Liver (tissue), 8 donors: ENCODE measurements at regions not wholly inside any gene's neighbourhood (a gene's known extent, or its start where the extent isn't known, plus 50 kb on each side); places are given as distances from the start of the nearest gene placed in this dataset.

Experiments
- DNase-seq: peaks from one replicate; pipeline ENCODE4 v3.0.0-alpha.2; 2017; ENCODE audit warnings: low spot score
- H3K27ac ChIP-seq, 2 donors: one replicate each; pipeline ENCODE4 v1.7.0; 2013; ENCODE audit warnings: inconsistent platforms in 2 of 2, low read length in 2 of 2, control low read depth in 1 of 2, low read depth in 1 of 2, mild to moderate bottlenecking in 1 of 2
- H3K27me3 ChIP-seq, 4 donors: one replicate each; pipeline versions ENCODE4 v1.6.1 to v1.7.0; 2013; ENCODE audit warnings: low read length in 3 of 4, inconsistent platforms in 1 of 4, mild to moderate bottlenecking in 1 of 4, moderate library complexity in 1 of 4; ENCODE audit not compliant: control insufficient read depth in 4 of 4, insufficient read depth in 4 of 4
- H3K36me3 ChIP-seq, 4 donors: one replicate each; pipeline versions ENCODE4 v1.6.1 to v1.7.0; 2013; ENCODE audit warnings: low read length in 3 of 4, mild to moderate bottlenecking in 3 of 4, low read depth in 1 of 4, moderate library complexity in 1 of 4; ENCODE audit not compliant: control insufficient read depth in 4 of 4, insufficient read depth in 3 of 4
- H3K4me1 ChIP-seq, 4 donors: one replicate each; pipeline versions ENCODE4 v1.6.1 to v1.7.0; 2013; ENCODE audit warnings: low read length in 3 of 4, mild to moderate bottlenecking in 3 of 4, moderate library complexity in 1 of 4; ENCODE audit not compliant: control insufficient read depth in 4 of 4, insufficient read depth in 4 of 4
- H3K4me3 ChIP-seq, 3 donors: one replicate each; pipeline versions ENCODE4 v1.6.1 to v1.7.0; 2013; ENCODE audit warnings: low read length in 3 of 3, control low read depth in 1 of 3, low read depth in 1 of 3, mild to moderate bottlenecking in 1 of 3
- H3K9ac ChIP-seq, 2 donors: one replicate each; pipeline ENCODE4 v1.7.0; 2013; ENCODE audit warnings: low read length in 2 of 2, mild to moderate bottlenecking in 2 of 2, moderate library complexity in 2 of 2, control low read depth in 1 of 2, low read depth in 1 of 2
- H3K9me3 ChIP-seq, 4 donors: one replicate each; pipeline versions ENCODE4 v1.6.1 to v1.7.0; 2013; ENCODE audit warnings: low read length in 3 of 4; ENCODE audit not compliant: control insufficient read depth in 4 of 4
- FOXA1 ChIP-seq: IDR thresholded peaks from 2 replicates; pipeline ENCODE4 v1.6.1; 2016; ENCODE audit warnings: antibody characterized with exemption
- GABPA ChIP-seq, 2 donors: IDR thresholded peaks in 1 of 2; conservative IDR thresholded peaks in 1 of 2; 2 replicates each; pipeline ENCODE4 v1.6.1; 2016; ENCODE audit warnings: antibody characterized with exemption in 2 of 2, mild to moderate bottlenecking in 1 of 2, moderate library complexity in 1 of 2
- RAD21 ChIP-seq, 2 donors: IDR thresholded peaks; 2 replicates each; pipeline ENCODE4 v1.6.1; 2016; ENCODE audit warnings: antibody characterized with exemption in 2 of 2, mild to moderate bottlenecking in 2 of 2
- RXRA ChIP-seq, 2 donors: IDR thresholded peaks; 2 replicates each; pipeline ENCODE4 v1.6.1; 2017 to 2018; ENCODE audit warnings: antibody characterized with exemption in 2 of 2, mild to moderate bottlenecking in 1 of 2
- SP1 ChIP-seq: IDR thresholded peaks from 2 replicates; pipeline ENCODE4 v1.6.1; 2018; ENCODE audit warnings: antibody characterized with exemption, mild to moderate bottlenecking
- TAF1 ChIP-seq: conservative IDR thresholded peaks from 2 replicates; pipeline ENCODE4 v1.6.1; 2016; ENCODE audit warnings: antibody characterized with exemption, mild to moderate bottlenecking
- WGBS: extraction: QIAGEN DNeasy Blood & Tissue Kit; methylation state at CpG from one replicate; pipeline ENCODE4 v1.1.7; 2013; 5-methylcytosine and 5-hydroxymethylcytosine counted together
- TF ChIP-seq, protein P1 (sequence below): IDR thresholded peaks from 2 replicates; pipeline ENCODE4 v1.6.1; 2016; ENCODE audit warnings: antibody characterized with exemption
- TF ChIP-seq, protein P2 (sequence below): IDR thresholded peaks from 2 replicates; pipeline ENCODE4 v1.6.1; 2016; ENCODE audit warnings: antibody characterized with exemption
- TF ChIP-seq, protein P3 (sequence below): IDR thresholded peaks from 2 replicates; pipeline ENCODE4 v1.6.1; 2016; ENCODE audit warnings: antibody characterized with exemption
- TF ChIP-seq, protein P4 (sequence below): IDR thresholded peaks from 2 replicates; pipeline ENCODE4 v1.6.1; 2016; ENCODE audit warnings: antibody characterized with exemption, mild to moderate bottlenecking
- TF ChIP-seq, protein P5 (sequence below): fragments of 150-350 bp; IDR thresholded peaks from 2 replicates; pipeline ENCODE4 v1.5.1; 2017; ENCODE audit warnings: improper control_type of control experiment, low read depth, low read length; ENCODE audit not compliant: missing input control
- donor health status: healthy.
- donor health status: healthy.
- donor health status: healthy.
- donor health status: healthy.
- donor health status: healthy.

DNA sequence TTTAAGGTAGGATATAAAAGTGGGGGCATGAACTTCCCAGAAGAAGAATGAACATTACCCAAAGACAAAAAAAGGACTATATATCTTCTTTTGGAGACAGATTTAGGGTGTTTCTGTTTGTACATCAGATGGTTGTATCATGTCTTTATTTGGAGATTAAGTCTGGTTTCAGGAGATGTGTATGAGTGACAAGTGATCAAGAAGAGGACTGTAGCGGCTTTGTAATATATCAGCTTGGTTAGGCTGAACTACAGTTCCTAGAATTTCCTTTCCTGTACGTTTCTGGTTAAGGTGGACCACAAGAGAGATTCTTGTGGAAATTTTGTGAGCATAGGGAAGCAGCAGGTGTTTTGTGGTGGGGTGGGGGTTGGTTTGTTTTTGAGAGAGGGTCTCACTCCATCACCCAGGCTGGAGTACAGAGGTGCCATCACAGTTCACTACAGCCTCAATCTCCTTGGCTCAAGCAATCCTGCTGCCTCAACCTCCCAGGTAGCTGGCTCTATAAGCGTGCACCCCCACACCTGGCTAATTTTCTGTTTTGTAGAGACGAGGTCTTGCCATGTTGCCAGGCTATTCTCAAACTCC, 287.1 kb upstream of the MGAT5 start:
- Histone ChIP-seq H3K9me3 (no peaks in the 10 kb centered on the region), H3K9ac (no peak overlapping the region), H3K4me3 (no peak overlapping the region), H3K27me3 (peaks cover 0 to 15% (median 0%) of the 10 kb centered on the region in 4 donors), H3K4me1 (no peaks in the 10 kb centered on the region), H3K27ac (no peak overlapping the region), H3K36me3 (no peaks in the 10 kb centered on the region)
- DNase-seq, result no peak
- TF ChIP-seq FOXA1, result no peak
- no peak for TF ChIP-seq GABPA (IDR thresholded peaks at IDR 0.05 in 1 of 2, conservative IDR thresholded peaks at IDR 0.05 in 1 of 2)
- TF ChIP-seq TAF1, result no peak
- TF ChIP-seq, protein P1, sequence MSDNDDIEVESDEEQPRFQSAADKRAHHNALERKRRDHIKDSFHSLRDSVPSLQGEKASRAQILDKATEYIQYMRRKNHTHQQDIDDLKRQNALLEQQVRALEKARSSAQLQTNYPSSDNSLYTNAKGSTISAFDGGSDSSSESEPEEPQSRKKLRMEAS, result no peak
- TF ChIP-seq, protein P2, sequence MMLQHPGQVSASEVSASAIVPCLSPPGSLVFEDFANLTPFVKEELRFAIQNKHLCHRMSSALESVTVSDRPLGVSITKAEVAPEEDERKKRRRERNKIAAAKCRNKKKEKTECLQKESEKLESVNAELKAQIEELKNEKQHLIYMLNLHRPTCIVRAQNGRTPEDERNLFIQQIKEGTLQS, result no peak
- TF ChIP-seq, protein P3, sequence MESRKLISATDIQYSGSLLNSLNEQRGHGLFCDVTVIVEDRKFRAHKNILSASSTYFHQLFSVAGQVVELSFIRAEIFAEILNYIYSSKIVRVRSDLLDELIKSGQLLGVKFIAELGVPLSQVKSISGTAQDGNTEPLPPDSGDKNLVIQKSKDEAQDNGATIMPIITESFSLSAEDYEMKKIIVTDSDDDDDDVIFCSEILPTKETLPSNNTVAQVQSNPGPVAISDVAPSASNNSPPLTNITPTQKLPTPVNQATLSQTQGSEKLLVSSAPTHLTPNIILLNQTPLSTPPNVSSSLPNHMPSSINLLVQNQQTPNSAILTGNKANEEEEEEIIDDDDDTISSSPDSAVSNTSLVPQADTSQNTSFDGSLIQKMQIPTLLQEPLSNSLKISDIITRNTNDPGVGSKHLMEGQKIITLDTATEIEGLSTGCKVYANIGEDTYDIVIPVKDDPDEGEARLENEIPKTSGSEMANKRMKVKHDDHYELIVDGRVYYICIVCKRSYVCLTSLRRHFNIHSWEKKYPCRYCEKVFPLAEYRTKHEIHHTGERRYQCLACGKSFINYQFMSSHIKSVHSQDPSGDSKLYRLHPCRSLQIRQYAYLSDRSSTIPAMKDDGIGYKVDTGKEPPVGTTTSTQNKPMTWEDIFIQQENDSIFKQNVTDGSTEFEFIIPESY, result no peak
- TF ChIP-seq, protein P4, sequence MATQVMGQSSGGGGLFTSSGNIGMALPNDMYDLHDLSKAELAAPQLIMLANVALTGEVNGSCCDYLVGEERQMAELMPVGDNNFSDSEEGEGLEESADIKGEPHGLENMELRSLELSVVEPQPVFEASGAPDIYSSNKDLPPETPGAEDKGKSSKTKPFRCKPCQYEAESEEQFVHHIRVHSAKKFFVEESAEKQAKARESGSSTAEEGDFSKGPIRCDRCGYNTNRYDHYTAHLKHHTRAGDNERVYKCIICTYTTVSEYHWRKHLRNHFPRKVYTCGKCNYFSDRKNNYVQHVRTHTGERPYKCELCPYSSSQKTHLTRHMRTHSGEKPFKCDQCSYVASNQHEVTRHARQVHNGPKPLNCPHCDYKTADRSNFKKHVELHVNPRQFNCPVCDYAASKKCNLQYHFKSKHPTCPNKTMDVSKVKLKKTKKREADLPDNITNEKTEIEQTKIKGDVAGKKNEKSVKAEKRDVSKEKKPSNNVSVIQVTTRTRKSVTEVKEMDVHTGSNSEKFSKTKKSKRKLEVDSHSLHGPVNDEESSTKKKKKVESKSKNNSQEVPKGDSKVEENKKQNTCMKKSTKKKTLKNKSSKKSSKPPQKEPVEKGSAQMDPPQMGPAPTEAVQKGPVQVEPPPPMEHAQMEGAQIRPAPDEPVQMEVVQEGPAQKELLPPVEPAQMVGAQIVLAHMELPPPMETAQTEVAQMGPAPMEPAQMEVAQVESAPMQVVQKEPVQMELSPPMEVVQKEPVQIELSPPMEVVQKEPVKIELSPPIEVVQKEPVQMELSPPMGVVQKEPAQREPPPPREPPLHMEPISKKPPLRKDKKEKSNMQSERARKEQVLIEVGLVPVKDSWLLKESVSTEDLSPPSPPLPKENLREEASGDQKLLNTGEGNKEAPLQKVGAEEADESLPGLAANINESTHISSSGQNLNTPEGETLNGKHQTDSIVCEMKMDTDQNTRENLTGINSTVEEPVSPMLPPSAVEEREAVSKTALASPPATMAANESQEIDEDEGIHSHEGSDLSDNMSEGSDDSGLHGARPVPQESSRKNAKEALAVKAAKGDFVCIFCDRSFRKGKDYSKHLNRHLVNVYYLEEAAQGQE, result no peak
- TF ChIP-seq, protein P5, sequence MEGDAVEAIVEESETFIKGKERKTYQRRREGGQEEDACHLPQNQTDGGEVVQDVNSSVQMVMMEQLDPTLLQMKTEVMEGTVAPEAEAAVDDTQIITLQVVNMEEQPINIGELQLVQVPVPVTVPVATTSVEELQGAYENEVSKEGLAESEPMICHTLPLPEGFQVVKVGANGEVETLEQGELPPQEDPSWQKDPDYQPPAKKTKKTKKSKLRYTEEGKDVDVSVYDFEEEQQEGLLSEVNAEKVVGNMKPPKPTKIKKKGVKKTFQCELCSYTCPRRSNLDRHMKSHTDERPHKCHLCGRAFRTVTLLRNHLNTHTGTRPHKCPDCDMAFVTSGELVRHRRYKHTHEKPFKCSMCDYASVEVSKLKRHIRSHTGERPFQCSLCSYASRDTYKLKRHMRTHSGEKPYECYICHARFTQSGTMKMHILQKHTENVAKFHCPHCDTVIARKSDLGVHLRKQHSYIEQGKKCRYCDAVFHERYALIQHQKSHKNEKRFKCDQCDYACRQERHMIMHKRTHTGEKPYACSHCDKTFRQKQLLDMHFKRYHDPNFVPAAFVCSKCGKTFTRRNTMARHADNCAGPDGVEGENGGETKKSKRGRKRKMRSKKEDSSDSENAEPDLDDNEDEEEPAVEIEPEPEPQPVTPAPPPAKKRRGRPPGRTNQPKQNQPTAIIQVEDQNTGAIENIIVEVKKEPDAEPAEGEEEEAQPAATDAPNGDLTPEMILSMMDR, result no peak
- 62% methylated on average over 4 of the region's 4 CpGs for WGBS

DNA sequence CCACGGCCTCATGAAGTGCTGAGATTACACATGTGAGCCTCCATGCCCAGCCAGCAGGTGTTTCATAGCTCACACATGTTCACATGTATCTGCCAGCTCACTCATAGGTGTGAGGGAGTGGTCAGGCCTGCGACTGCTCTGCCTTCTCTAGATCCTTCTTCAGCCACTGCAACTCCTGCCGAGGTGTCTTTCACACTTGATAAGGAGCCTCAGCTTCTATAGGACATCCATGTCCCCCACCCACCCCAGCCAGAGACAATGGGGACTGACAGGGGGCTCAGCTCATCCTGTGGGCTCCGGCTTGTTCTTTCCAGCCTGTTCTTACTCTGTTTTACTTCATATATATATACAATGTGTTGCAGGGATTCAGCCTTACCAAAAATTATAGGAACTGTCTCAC, 286.5 kb upstream of the MGAT5 start:
- no peak overlapping the region for H3K9ac ChIP-seq
- no peak overlapping the region for H3K4me3 ChIP-seq
- TF ChIP-seq SP1 (no peak), TAF1 (no peak), GABPA (IDR thresholded peaks at IDR 0.05 in 1 of 2, conservative IDR thresholded peaks at IDR 0.05 in 1 of 2) (no peak), RAD21 (IDR thresholded peaks at IDR 0.05) (no peak), RXRA (IDR thresholded peaks at IDR 0.05) (no peak), FOXA1 (no peak)
- TF ChIP-seq, protein P4, result no peak
- TF ChIP-seq, protein P3, result no peak
- peaks cover 0 to 11% (median 0%) of the 10 kb centered on the region in 4 donors for H3K27me3 ChIP-seq
- 49% methylated on average over 4 of the region's 4 CpGs for WGBS
- no peak overlapping the region for H3K27ac ChIP-seq
- DNase-seq, result no peak
- no peaks in the 10 kb centered on the region for H3K4me1 ChIP-seq
- H3K9me3 ChIP-seq, result no peaks in the 10 kb centered on the region
- H3K36me3 ChIP-seq, result no peaks in the 10 kb centered on the region
